ENCODE measurements at regions not wholly inside any gene's neighbourhood (a gene's known extent, or its start where the extent isn't known, plus 50 kb on each side); places are given as distances from the start of the nearest gene placed in this dataset.

DNA sequence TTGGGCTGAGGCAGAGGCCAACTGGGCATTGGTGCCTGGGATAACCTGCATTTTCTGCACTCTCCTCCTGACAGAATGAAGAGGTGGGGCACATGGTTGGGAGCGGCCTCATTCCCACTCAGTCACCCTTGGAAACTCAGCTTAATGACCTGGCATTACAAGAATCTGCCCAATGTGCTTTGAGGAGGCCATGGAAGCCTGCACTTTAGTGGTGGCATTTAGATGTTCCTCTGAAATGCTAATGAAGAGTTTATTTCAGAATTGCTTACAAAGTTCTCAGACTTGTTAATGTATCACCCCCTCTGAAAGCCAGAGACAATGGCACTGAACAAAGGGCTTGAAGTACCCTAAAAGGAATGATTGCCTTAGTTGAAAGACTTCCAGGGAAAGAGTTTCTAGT, 71.4 kb upstream of the PARP11 start:
- peak; percentile 55 for DNase-seq (ENCODE audit: low read depth, low spot score)
- WGBS (ENCODE audit: insufficient coverage, insufficient read length): no CpG with 5 or more reads among the region's 1 CpG
- no peaks in the 10 kb centered on the region for H3K36me3 ChIP-seq (ENCODE audit: control insufficient read depth, insufficient read depth, low read length)

DNA sequence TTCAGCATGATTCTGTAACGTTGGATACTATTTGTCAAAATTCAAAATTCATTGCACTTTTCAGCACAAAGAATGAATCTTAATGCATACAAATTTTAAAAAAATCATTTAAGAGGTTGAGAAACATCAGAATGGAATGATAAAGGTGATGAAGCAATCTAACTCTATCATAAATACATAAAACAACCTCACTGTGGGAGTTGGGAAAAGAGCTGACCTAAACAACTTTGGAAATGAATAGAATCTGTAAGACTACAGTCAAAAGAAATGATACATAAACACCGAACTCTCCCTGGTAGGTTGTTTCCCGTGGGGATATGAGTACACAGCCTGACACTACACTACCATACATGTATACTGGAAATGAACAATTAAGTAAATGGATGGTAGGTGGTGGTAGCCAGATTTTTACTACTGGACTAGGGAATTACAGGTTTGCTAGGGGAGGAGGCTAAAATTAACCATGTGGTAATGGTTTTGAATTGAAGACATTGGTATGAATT, 64.9 kb upstream of the PARP11 start:
- no peaks in the 10 kb centered on the region for H3K4me1 ChIP-seq (ENCODE audit: control insufficient read depth, insufficient read depth, low read length)
- DNase-seq (ENCODE audit: low read depth, low spot score): no peak
- no CpG with 5 or more reads among the region's 3 CpGs for WGBS (ENCODE audit: insufficient coverage, insufficient read length)
- H3K27ac ChIP-seq (ENCODE audit: low read length): no peak overlapping the region
- H3K4me3 ChIP-seq (ENCODE audit: low read length): no peak overlapping the region
- H3K9me3 ChIP-seq (ENCODE audit: control insufficient read depth, insufficient read depth, low read length): no peaks in the 10 kb centered on the region
- H3K36me3 ChIP-seq (ENCODE audit: control insufficient read depth, insufficient read depth, low read length): no peaks in the 10 kb centered on the region
- no peaks in the 10 kb centered on the region for H3K27me3 ChIP-seq (ENCODE audit: control insufficient read depth, insufficient read depth, low read length)

More for the DNA sequence above, 71.4 kb upstream of the PARP11 start:
- Histone ChIP-seq H3K4me1 (ENCODE audit: control insufficient read depth, insufficient read depth, low read length) (peaks cover 4% of the 10 kb centered on the region; the same call in 1 of the 2 replicates), H3K4me3 (ENCODE audit: low read length) (no peak overlapping the region), H3K27ac (ENCODE audit: low read length) (no peak overlapping the region), H3K27me3 (ENCODE audit: control insufficient read depth, insufficient read depth, low read length) (no peaks in the 10 kb centered on the region), H3K9me3 (ENCODE audit: control insufficient read depth, insufficient read depth, low read length) (no peaks in the 10 kb centered on the region)

DNA sequence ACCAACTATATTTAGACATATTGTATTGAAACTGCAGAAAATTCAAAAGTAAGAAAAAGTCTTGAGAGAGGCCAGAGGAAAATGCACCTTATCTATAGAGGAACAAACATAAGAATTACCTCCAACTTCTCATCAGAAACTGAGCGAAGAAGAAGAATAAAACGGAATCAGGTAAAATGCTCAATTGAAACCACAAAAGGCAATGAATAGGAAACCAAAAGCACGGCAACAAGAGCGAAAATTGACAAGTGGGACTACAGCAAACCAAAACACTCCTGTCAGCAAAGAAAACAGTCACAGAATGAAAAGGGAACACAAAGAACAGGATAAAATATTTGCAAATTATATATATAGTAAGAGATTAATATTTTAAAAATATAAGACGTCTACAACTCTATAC, 61.9 kb upstream of the PARP11 start:
- no peaks in the 10 kb centered on the region for H3K9me3 ChIP-seq (ENCODE audit: control insufficient read depth, insufficient read depth, low read length)
- no peak overlapping the region for H3K27ac ChIP-seq (ENCODE audit: low read length)
- DNase-seq (ENCODE audit: low read depth, low spot score): no peak
- H3K4me1 ChIP-seq (ENCODE audit: control insufficient read depth, insufficient read depth, low read length): no peaks in the 10 kb centered on the region
- no peaks in the 10 kb centered on the region for H3K27me3 ChIP-seq (ENCODE audit: control insufficient read depth, insufficient read depth, low read length)
- H3K36me3 ChIP-seq (ENCODE audit: control insufficient read depth, insufficient read depth, low read length): no peaks in the 10 kb centered on the region
- no CpG with 5 or more reads among the region's 5 CpGs for whole genome bisulfite sequencing (ENCODE audit: insufficient coverage, insufficient read length)
- no peak overlapping the region for H3K4me3 ChIP-seq (ENCODE audit: low read length)

DNA sequence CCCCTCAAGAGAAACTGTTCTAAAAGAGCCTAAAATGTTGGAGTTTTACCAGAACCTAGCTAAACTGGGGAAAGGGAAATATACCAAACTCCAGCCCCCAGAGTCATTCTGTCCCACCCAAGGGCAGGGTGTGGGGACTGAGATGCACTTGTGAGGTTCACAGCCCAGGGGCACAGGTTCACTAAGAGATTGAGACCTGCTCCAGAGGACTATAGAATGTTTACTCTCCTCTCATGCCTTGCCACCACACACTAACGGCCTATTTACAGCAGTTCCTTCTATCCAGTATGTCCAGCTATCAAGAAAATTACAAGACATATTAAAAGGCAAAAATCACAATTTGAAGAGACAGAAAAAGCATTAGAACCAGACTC, 60.6 kb upstream of the PARP11 start:
- no peak overlapping the region for H3K27ac ChIP-seq (ENCODE audit: low read length)
- H3K9me3 ChIP-seq (ENCODE audit: control insufficient read depth, insufficient read depth, low read length): no peaks in the 10 kb centered on the region
- H3K36me3 ChIP-seq (ENCODE audit: control insufficient read depth, insufficient read depth, low read length): no peaks in the 10 kb centered on the region
- no peak overlapping the region for H3K4me3 ChIP-seq (ENCODE audit: low read length)
- no peak for DNase-seq (ENCODE audit: low read depth, low spot score)
- no peaks in the 10 kb centered on the region for H3K27me3 ChIP-seq (ENCODE audit: control insufficient read depth, insufficient read depth, low read length)
- WGBS (ENCODE audit: insufficient coverage, insufficient read length): no CpG with 5 or more reads among the region's 1 CpG
- H3K4me1 ChIP-seq (ENCODE audit: control insufficient read depth, insufficient read depth, low read length): no peaks in the 10 kb centered on the region

DNA sequence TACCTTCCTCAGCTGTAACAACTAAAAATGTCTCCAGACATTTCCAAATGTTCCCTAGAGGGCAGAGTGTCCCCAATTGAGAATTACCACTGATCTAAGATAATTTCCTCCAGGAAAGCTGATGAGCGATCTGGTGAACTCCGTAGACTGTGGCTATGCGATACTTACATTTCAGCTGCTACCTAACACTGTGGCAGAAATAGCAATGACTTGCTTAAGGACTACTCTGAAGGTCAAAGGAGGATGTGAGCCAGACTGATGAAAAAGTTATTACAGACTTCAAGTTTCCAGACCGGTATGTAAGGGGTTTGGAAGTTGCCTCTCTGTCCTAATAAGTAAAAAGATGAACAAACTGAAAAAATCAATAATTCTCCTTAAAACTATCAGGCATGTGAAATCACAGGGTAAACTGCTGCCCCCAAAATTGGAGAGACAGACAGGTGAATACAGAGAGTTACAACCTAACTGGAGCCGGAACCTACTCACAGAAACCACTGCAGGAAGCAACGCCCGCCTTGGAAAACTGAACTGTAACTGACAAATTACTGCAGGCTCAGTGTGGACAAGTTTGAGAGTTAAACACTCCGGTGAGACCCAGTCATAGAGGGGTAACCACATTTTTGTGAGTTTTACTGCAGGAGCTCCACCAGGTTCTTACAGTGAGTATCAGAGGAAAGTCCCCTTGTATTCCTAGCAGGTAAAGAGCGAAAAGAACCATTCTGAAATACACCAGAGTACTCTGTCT, 60.0 kb upstream of the PARP11 start:
- Histone ChIP-seq H3K27ac (ENCODE audit: low read length) (no peak overlapping the region), H3K36me3 (ENCODE audit: control insufficient read depth, insufficient read depth, low read length) (no peaks in the 10 kb centered on the region), H3K27me3 (ENCODE audit: control insufficient read depth, insufficient read depth, low read length) (no peaks in the 10 kb centered on the region), H3K9me3 (ENCODE audit: control insufficient read depth, insufficient read depth, low read length) (no peaks in the 10 kb centered on the region), H3K4me3 (ENCODE audit: low read length) (no peak overlapping the region), H3K4me1 (ENCODE audit: control insufficient read depth, insufficient read depth, low read length) (no peaks in the 10 kb centered on the region)
- no peak for DNase-seq (ENCODE audit: low read depth, low spot score)
- WGBS (ENCODE audit: insufficient coverage, insufficient read length): no CpG with 5 or more reads among the region's 9 CpGs

DNA sequence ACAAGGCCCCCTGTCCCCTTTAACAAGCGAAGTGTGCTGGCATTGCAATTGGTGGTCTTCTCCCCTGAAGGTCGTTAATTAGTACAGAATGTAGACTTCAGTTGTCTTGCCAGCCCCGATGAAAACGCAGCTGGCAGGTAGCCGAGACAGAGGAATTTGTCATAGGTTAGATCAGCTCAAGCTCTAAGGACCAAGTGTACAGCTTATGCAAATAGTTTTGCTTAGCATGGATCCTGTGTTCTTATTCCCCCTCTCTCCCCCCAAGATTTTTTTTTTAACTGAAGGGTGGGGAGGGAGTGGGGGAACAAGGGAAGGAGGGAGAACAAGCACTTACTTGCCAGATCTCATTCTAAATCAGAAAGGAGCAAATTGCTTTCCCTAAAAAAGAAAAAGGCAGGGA, 58.6 kb upstream of the PARP11 start:
- H3K9me3 ChIP-seq (ENCODE audit: control insufficient read depth, insufficient read depth, low read length): no peaks in the 10 kb centered on the region
- DNase-seq (ENCODE audit: low read depth, low spot score): no peak
- no CpG with 5 or more reads among the region's 5 CpGs for WGBS (ENCODE audit: insufficient coverage, insufficient read length)
- H3K36me3 ChIP-seq (ENCODE audit: control insufficient read depth, insufficient read depth, low read length): no peaks in the 10 kb centered on the region
- no peaks in the 10 kb centered on the region for H3K4me1 ChIP-seq (ENCODE audit: control insufficient read depth, insufficient read depth, low read length)
- H3K27ac ChIP-seq (ENCODE audit: low read length): no peak overlapping the region
- H3K4me3 ChIP-seq (ENCODE audit: low read length): no peak overlapping the region
- no peaks in the 10 kb centered on the region for H3K27me3 ChIP-seq (ENCODE audit: control insufficient read depth, insufficient read depth, low read length)

DNA sequence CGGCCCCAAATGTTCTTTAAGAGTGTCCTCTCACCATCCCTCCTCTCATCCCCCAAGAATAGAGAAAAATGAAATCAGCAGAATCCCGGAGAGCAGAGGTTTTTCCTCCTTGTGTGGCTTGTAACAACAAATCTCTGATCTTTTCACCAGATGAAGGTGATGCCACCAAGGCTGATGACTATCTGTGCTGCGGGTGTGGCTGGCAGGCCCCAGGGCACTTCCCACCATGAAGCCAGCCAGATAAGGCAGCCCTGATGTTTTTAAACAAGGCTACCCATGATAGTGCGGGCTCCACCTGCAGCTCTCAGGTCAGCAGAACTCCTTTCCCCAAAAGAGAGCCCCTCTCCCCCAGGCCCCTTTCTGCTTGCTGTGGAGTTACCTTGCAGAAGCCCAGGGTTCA, 58.0 kb upstream of the PARP11 start:
- Histone ChIP-seq H3K9me3 (ENCODE audit: control insufficient read depth, insufficient read depth, low read length) (no peaks in the 10 kb centered on the region), H3K4me1 (ENCODE audit: control insufficient read depth, insufficient read depth, low read length) (no peaks in the 10 kb centered on the region), H3K36me3 (ENCODE audit: control insufficient read depth, insufficient read depth, low read length) (no peaks in the 10 kb centered on the region), H3K4me3 (ENCODE audit: low read length) (no peak overlapping the region), H3K27me3 (ENCODE audit: control insufficient read depth, insufficient read depth, low read length) (no peaks in the 10 kb centered on the region), H3K27ac (ENCODE audit: low read length) (no peak overlapping the region)
- no CpG with 5 or more reads among the region's 4 CpGs for WGBS (ENCODE audit: insufficient coverage, insufficient read length)
- no peak for DNase-seq (ENCODE audit: low read depth, low spot score)

DNA sequence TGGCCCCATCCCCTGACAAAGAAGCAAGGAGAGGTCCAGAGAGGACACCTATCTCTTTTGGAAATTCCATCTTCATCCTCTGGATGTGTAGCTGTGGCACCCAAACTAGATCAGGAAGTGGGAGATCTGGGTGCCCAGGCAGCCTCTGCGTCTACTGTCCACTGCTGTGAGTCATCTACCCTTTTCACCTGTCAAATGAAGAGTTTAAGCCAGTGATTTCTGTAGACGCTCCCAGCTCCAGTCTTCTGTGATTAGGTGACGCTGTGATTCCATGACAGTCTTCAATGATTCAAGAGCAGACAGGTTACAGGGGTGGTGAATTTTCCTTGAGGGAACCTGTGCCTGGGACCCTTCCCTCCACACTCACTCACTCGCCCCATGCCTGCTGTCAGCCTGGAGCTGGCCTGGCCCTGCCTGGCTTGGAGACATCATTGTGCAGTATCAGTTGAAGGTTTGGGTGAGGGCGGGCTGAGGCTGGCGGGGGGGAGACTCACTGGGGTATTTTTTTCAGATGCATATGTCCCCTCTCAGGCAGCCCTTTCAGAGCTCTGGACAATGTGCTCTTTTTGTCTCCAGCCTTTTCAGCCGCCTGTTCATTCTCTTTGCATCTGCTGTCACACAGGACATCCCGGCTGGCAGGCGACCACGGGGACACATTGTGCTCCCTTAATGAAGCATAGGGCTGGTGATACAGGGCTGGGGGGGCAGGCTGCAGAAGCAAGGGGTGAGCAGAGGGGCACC, 56.8 kb upstream of the PARP11 start:
- DNase-seq (ENCODE audit: low read depth, low spot score): no peak
- no peaks in the 10 kb centered on the region for H3K27me3 ChIP-seq (ENCODE audit: control insufficient read depth, insufficient read depth, low read length)
- H3K4me3 ChIP-seq (ENCODE audit: low read length): no peak overlapping the region
- WGBS (ENCODE audit: insufficient coverage, insufficient read length): no CpG with 5 or more reads among the region's 10 CpGs
- no peaks in the 10 kb centered on the region for H3K36me3 ChIP-seq (ENCODE audit: control insufficient read depth, insufficient read depth, low read length)
- no peak overlapping the region for H3K27ac ChIP-seq (ENCODE audit: low read length)
- H3K9me3 ChIP-seq (ENCODE audit: control insufficient read depth, insufficient read depth, low read length): no peaks in the 10 kb centered on the region
- no peaks in the 10 kb centered on the region for H3K4me1 ChIP-seq (ENCODE audit: control insufficient read depth, insufficient read depth, low read length)

DNA sequence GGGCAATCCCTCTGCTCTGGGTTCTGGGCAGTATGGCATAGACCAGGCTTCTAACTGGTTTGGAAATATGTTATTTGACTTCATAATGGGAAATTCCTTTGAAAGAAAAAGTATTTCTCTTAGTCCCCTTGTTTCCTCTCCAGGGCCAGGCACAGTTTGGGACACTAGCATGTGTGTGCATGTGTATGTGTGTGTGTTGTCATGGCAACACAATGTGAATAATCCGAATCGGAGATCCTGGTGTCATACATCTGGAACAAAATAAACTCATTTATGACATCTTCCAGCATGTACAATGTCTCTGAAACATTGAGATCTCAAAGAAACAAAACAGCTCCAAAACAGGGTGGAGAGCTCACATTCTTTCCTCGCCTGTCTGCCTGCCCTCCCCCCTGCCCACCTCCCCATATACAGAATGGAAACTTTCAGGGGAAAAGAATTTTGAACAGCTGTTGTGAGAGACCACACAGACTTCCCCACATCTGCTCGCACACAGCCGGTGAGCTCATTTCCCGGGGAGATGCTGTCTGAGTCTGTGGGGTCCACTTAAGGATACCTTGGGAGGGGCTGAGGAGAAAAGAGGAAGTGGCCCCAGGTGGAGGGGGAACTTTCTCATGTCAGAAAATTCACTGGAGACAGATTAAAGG, 55.5 kb upstream of the PARP11 start:
- Histone ChIP-seq H3K27ac (ENCODE audit: low read length) (no peak overlapping the region), H3K9me3 (ENCODE audit: control insufficient read depth, insufficient read depth, low read length) (no peaks in the 10 kb centered on the region), H3K4me1 (ENCODE audit: control insufficient read depth, insufficient read depth, low read length) (no peaks in the 10 kb centered on the region), H3K36me3 (ENCODE audit: control insufficient read depth, insufficient read depth, low read length) (no peaks in the 10 kb centered on the region), H3K27me3 (ENCODE audit: control insufficient read depth, insufficient read depth, low read length) (no peaks in the 10 kb centered on the region), H3K4me3 (ENCODE audit: low read length) (no peak overlapping the region)
- no peak for DNase-seq (ENCODE audit: low read depth, low spot score)
- no CpG with 5 or more reads among the region's 6 CpGs for WGBS (ENCODE audit: insufficient coverage, insufficient read length)

DNA sequence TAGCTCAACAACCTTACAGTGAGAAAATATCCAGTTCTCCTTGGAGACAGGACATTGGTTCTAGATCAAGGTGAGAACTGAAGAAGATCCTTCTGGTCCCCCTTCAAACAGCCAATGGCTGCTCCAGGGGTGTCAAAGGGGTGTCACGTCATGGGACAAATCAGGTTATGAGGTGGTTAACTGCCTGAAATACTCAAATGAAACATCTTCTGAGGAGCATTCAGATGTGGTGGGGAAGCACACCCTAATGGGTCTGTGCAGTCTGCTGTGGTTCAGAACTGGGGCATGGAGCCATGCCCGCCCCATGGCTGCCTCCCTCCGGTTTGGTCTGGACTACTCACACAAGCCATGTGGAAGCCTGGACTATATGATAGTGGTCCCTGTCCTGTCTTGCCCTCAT, 52.4 kb upstream of the PARP11 start:
- H3K36me3 ChIP-seq (ENCODE audit: control insufficient read depth, insufficient read depth, low read length): no peaks in the 10 kb centered on the region
- DNase-seq (ENCODE audit: low read depth, low spot score): no peak
- H3K27ac ChIP-seq (ENCODE audit: low read length): no peak overlapping the region
- H3K4me1 ChIP-seq (ENCODE audit: control insufficient read depth, insufficient read depth, low read length): no peaks in the 10 kb centered on the region
- H3K9me3 ChIP-seq (ENCODE audit: control insufficient read depth, insufficient read depth, low read length): no peaks in the 10 kb centered on the region
- no peak overlapping the region for H3K4me3 ChIP-seq (ENCODE audit: low read length)
- no CpG with 5 or more reads among the region's 3 CpGs for WGBS (ENCODE audit: insufficient coverage, insufficient read length)
- no peaks in the 10 kb centered on the region for H3K27me3 ChIP-seq (ENCODE audit: control insufficient read depth, insufficient read depth, low read length)

All from iPS DF 6.9 (cell line).